ENCODE measurements at regions not wholly inside any gene's neighbourhood (a gene's known extent, or its start where the extent isn't known, plus 50 kb on each side); places are given as distances from the start of the nearest gene placed in this dataset.
"Not testable (repeated sequence)": the region's sequence is repeated elsewhere in the genome, so short reads cannot be mapped to it uniquely, and the experiment has no call there.

DNA sequence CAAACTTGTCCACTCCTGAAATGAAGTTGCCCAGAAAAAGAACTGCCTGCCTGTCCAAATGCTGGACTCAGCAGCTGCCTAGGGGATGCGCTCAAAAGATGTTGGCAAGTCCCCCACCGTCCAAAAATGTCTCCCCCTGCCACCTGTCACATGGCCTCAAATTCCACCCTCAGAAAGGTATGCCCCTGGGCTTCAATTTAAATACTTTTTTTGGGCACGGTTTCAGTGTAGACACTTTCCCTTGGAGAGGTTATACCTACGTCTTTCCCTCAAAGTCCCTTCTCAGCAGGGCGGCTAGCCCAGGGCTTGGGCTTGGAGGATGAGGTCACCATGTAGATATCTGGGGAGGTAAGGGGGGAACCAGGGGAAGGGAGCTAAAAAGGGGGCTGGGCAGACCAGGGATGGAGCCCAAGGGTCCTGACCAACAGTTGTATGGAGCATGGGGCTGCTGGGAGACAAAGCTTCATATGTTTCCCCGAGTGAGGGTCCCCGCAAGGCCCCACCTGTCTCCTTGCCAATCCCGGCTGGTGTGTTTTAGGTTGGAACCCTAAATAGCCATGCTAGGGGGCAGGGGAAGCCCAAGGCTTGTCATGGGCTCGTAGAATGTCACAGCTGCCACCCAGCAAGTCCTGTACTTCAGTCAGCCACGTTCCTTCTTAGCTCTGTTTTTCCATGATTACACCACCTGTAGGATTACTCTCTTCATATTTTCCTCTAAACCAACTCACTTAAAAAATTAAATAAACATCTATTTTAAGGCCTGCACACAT, 131.2 kb upstream of the TBX3 start:
- DNase-seq (ENCODE audit: low read depth): no peak

DNA sequence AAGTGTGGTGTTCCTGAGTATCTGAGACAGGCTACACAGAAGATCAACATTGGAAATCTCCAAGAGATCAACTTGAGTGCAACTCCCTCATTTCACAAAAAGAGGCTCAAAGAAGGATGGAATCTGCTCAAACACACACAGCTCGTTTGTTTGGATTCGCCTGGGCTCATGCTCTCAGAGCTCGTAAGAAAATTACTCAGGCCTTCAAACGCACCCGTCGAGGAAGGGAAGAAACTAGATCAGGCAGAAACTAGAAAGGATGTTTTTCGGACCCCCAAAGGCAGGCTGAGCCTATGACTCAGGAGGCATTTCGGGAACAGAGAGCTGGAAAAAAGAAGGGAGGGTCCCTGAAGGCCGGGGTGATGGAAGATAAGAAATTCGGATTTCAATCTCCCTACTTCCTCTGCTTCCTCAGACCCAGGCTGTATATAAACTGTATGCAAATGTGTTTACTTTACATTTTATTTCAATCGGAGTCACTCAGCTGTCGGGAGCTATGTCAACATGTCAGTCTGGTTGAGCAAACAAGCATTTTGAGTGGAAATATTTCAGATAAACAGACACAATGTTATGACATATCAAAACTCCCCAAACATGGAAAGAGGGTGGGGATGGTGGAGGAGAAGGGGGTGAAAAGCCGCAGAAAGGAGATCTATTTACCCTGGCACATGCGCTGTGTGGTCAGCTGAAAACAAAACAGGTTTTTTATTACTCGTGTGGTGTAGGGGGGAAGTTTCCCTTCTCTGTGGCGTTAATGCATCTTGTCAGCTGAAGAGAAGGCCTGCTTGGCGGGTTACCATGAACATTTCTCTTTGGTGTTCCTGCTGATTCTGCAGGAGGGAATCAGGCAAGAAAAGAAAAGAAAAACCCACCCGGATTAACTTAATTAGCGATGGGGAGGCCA, 129.1 kb upstream of the TBX3 start:
- DNase-seq (ENCODE audit: low read depth): peak; percentile 74

GRCh38 chr12:114812384-114812783, 128.4 kb upstream of the TBX3 start:
- no peak for DNase-seq (ENCODE audit: low read depth)

- DNase-seq (ENCODE audit: low read depth): no peak
Observed at GRCh38 chr12:114809097-114809496, 125.1 kb upstream of the TBX3 start.

DNA sequence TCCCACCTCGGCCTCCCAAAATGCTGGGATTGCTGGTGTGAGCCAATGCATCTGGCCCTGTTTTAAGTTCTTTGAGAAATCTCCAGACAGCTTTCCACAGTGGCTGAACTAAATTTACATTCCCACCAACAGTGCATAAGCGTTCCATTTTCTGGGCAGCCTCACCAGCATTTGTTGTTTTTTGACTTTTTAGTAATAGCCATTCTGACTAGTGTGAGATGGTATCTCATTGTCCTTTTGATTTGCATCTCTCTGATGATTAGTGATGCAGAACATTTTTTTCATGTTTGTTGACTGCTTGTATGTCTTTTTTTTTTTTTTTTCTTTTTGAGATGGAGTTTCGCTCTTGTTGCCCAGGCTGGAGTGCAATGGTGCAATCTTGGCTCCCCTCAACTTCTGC, 117.4 kb upstream of the TBX3 start:
- not testable (repeated sequence) for DNase-seq (ENCODE audit: low read depth)

DNA sequence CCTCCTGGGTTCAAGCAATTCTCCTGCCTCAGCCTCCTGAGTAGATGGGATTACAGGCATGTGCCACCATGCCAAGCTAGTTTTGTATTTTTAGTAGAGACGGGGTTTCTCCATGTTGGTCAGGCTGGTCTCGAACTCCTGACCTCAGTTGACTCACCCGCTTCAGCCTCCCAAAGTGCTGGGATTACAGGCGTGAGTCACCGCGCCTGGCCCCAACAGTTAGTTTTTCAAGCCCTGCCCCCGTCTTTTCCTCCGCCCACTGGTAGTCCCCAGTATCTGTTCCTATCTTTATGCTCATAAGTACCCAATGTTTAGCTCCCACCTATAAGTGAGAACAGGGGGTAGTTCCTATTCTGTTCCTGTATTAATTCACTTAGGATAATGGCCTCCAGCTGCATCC, 116.6 kb upstream of the TBX3 start:
- DNase-seq (ENCODE audit: low read depth): peak; percentile 67

GRCh38 chr12:114799574-114800487, 115.9 kb upstream of the TBX3 start:
- peak; percentile 37 for DNase-seq (ENCODE audit: low read depth)

DNA sequence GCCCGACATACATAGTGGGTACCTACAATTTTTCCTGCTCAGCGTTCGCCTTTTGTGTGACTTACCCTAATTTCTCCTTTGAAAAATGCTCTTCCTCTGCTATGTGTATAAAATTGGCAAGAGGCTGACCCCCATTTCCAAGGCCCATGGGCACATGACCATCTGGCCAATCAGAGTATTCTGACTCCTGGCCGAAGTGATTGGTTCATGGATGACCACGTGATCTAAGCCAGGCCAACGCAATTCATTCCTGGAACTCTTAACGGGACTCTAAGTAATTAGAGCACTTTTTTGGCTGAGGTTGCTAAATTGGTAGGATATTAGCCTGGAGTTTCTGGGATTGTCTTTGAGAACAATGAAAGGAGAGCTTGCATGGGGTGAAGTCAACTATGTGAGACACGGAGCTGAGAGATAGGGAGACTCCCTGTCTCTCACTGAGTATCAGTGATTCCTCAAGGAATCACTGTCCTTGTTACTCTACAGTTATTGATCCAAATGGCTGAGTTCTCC, 110.1 kb upstream of the TBX3 start:
- no peak for DNase-seq (ENCODE audit: low read depth)

GRCh38 chr12:114790276-114790675, 106.3 kb upstream of the TBX3 start:
- no peak for DNase-seq (ENCODE audit: low read depth)

GRCh38 chr12:114789821-114790220, 105.8 kb upstream of the TBX3 start:
- DNase-seq (ENCODE audit: low read depth): no peak

DNA sequence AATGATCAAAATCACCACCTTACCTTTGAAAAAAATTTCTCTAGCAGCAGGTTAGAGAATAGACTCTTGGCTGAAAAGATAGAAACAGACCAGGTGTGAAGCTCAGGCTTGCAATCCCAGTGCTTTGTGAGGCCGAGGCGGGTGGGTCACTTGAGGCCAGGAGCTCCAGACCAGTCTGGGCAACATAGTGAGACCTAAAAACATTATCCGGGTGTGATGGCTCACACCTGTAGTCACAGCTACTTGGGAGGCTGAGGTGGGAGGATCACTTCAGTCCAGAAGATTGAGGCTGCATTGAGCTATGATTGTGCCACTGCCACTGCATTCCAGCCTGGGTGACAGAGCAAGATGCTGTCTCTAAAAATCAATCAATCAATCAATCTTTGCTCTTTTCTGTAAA, 105.3 kb upstream of the TBX3 start:
- DNase-seq (ENCODE audit: low read depth): no peak

DNA sequence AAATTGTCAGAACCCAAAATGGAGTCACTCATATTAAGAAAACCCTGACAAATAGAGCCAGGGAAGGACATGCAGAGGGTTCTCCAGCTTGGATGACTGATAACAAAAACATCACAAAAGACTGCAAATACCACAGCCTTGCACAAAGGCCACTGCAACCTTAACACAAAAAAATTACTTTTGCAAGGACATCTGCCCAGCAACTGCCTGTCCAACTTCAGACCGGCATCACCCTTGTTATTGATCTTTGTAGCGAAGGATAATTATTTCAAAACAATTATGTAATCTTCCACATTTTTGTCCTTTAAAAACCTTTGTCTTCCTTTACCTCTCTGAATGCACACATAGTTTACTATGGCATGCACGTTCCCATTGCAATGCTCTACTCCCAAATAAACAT, 100.6 kb upstream of the TBX3 start:
- no peak for DNase-seq (ENCODE audit: low read depth)

- DNase-seq (ENCODE audit: low read depth): no peak
Observed at GRCh38 chr12:114783089-114783618, 99.2 kb upstream of the TBX3 start.

- DNase-seq (ENCODE audit: low read depth): no peak
Observed at GRCh38 chr12:114780746-114781399, 96.9 kb upstream of the TBX3 start.

GRCh38 chr12:114779647-114780046, 95.7 kb upstream of the TBX3 start:
- DNase-seq (ENCODE audit: low read depth): no peak

GRCh38 chr12:114779186-114779585, 95.2 kb upstream of the TBX3 start:
- DNase-seq (ENCODE audit: low read depth): no peak

- peak; percentile 70 for DNase-seq (ENCODE audit: low read depth)
Observed at GRCh38 chr12:114776731-114777442, 92.9 kb upstream of the TBX3 start.

GRCh38 chr12:114774699-114775098, 90.7 kb upstream of the TBX3 start:
- no peak for DNase-seq (ENCODE audit: low read depth)

- peak; percentile 88 for DNase-seq (ENCODE audit: low read depth)
Observed at GRCh38 chr12:114774197-114774596, 90.2 kb upstream of the TBX3 start.

DNA sequence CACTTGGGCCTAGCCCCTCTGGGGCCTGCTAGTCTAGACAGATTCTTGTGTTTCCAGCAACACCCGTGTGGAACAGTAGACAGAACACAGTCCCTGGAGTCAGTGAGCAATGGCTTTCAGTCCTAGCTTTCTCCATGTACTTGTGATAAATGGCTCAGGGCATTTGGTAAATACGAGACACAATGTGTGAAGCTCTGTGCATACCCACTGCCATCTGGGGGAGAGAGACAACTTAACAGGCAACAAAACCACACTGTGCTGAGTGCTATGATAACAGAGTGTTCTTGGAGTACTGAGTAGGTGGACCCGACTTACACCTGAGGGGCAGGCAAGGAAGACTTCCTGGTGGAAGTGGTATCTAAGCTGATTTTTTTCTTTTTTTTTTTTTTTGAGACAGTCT, 86.3 kb upstream of the TBX3 start:
- DNase-seq (ENCODE audit: low read depth): no peak

GRCh38 chr12:114769634-114770033, 85.7 kb upstream of the TBX3 start:
- peak; percentile 16 for DNase-seq (ENCODE audit: low read depth)

Data from iris pigment epithelial cell (primary cell).